Stimulated activated CD8-positive, alpha-beta memory T cell treated with anti-CD3 and anti-CD28 coated beads, Interleukin-4, amount 100 ng/mL, for 24 hours (primary cell): ENCODE measurements at regions not wholly inside any gene's neighbourhood (a gene's known extent, or its start where the extent isn't known, plus 50 kb on each side); places are given as distances from the start of the nearest gene placed in this dataset.

Experiments
- DNase-seq: peaks from one replicate; pipeline ENCODE4 v3.0.0-alpha.2; 2020; ENCODE audit warnings: low read depth

DNA sequence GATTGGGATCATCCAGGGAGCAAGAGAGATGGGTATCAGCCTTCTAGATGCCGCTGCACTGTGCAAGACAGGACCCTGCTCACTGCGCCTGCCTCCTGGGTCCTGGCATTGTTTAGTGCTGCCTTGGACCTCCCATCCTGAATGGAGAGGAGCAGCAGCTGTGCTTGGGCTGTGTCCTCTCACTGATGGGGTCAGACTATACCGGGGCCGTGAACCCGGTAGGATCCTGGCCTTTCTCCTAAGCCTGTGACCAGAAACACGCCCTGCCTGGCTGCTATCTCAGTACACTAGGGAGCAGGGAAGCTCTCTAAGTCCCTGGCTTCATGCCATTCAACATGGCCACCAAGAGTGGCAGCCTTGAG, 309.4 kb upstream of the ZNF32 start:
- no peak for DNase-seq

DNA sequence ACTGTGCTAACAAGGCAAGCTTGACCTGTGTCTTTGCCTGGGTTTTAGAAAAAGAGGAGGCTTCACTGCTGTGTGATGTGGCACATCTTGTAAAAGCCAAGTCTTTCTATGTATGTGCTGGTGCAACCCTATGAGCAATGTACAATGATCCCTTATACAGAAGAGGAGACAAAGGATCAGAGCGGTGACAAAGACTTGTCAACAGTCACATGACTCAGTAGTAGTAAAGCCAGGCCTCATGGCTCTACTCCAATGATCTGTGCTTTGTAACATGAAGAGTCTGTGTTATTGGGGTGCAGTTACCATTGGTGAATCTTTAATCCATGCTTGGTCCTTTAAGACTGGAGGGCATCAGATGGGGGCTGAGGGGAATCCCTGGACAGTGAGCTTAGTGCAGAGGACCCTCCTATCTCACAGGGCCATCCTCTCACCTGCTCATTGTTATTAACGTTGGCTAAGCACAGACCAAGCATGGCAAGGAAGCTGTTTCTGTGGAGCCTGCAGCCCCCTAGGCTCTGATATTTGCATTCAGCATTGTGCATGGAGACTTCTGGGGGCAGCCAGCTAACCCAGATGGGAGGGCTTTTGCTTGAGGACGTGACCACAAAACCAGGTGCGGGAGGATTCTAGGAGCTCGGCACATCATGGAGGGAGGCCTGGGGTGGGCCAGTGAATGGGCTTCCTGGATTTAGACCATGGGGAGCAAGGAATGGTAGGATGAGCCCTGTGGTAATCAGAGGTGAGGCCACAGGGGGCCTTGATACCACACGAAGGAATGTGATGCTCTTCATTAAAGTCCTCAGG, 308.8 kb upstream of the ZNF32 start:
- DNase-seq = no peak

DNA sequence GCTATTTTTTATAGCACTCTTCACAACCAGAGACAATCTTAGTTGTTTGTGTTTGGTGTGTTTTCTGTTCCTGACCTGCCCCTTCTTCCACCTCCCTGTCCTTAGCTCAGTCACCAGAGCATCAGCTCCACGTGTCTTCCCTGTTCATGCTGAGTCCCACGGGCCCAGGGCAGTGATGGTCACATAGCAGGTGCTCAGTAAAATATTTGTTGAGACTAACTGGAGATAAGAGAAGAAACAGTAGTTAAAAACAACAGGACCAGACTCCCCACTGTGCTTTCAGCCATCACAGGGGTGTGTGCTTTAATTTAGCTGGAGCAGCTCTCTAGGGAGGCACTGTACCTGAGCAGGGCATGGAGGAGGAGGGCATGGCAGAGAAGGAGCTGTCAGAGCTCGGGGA, 307.3 kb upstream of the ZNF32 start:
- DNase-seq = no peak

DNA sequence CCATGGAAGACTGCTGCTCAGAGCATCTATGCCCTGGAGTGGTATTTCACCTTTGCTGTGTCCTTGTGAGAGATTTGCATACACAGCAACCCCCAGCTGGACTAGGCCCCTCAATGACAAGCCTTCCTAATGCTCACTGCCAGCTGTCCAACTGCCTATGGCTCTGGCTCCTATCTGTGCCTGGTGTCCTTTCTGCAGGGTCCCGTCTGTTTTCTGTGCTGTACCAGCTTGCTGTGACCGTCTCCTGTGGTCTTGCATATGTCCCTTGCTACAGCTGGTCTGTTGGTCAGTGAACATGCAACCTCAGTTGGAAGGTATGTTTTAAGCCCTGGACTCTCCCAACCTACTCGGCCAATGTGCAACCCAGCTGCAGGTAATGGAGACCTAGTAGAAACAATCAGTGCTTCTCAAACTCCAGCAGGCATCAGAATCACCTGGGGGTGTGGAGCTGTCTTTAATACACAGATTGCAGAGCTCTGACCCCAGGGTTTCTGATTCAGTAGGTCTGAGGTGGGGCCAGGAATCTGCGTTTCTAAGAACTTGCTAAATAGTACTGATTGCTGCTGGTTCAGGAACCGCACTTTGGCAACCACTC, 306.4 kb upstream of the ZNF32 start:
- DNase-seq = no peak

DNA sequence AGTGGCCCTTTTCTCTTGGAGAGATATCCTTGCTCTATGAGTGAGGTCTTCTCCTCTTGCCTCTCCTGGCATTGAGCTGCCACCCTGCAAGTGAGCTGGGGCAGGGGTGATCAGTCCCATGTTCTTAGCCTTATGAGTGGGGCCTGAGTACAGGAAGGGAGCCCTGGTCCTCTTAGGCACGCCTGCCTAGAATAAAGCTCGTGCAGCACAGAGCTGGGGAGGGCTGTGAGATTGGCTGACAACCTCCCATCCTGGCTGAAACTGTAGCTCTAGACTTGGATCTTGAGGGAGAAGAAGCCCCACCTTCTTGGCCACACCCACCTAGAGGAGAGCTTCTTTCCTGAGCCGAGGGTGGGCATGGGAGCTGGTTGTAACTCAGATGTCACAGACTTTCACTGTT, 305.0 kb upstream of the ZNF32 start:
- DNase-seq = no peak

DNA sequence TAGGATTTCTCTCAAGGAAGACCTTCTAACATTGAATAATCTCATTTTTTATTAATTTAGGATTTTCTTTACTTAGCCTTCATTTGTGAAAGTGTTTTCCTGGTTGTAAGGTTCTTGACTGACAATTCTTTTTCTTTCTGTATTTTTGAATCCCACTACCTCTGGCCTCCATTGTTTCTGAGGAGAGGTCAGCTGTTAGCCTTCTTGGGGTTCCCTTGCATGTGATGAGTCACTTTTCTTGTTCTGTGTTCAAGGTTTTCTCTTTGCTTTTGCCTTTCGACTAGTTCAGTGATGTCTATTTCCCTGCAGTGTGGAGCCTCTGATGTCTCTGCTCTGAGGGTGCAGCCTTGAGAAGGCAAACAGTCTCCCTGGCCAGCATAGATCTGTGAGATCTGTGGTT, 304.1 kb upstream of the ZNF32 start:
- no peak for DNase-seq

DNA sequence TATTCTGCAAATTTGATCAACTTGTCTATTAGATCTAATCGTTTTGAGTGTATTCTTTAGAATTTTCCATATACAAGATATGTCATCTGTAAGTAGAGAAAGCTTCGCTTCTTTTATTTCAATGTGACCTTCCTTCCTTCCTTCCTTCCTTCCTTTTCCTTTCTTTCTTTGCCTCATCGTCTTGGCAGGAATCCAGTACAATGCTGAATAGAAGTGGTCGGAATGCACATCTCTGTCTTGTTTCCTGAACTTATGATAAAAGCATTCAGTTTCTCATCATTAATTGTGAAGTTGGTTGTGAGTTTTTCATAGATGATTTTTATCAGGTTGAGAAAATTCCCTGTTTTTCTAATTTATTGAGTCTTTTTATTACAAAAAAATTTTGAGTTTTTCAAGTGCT, 300.7 kb upstream of the ZNF32 start:
- no peak for DNase-seq

DNA sequence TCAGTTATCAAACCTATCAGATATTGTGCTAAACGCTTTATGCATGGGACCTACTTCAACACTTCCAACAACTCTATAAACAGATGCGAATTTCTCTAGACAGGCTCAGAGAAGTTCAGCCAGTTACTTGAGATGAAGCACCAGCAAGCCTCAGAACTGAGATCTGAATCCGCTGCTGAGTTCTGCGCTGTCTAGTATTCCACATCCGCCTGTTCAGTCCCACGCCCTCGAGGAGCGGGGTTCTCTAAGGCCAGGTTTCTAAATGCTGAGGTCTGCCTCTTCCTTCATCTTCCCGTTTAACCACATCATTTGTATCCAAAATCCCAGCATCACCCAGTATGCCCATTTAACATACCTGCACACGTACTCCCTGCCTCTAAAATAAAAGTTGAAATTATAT, 297.8 kb upstream of the ZNF32 start:
- no peak for DNase-seq

DNA sequence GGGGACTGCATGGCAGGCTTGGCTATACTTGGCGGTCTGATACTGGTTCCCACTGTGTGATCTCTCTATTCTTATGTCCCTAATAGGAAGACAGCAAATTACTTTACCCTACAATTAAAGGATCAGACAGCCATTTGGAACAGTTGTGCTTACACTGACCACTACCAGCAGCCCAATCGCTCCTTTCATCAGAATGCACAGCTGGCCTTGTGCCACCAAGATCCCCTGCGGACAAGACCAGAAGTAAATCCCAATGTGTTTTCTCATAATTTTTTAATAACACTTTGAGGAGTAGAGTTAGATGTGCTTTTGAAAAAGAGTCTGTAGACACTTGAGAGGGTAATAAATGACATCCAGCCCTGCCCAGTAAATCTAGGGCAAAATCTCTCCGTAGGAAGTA, 297.2 kb upstream of the ZNF32 start:
- no peak for DNase-seq

DNA sequence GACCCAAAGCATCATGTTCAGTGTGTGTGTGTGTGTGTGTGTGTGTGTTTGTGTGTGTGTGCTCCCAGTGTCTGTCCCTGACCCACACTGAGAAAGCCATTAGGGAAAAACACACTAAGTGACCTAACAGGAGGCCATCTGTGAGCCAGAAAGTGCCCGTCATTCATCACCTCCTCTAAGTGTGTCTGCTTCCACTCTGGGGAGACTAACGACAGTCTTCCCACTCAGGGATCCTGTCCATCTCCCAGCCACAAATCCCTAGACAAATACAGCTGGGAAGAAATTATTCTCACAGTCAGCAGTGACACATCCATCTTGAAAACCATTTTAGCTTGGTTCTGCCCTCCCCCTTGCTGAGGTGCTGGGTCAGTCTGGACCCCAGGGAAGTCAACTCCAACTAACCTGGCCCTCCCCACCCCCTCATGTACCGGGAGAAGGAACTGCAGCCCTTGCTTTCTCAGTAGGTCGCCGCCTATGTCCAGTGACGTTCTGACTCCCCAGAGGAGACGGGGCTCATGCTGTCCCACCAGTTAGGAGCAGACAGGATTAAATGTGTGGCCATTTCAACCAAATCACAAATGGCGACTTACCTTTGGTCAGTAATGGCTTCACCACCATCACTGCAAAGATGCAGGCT, 296.5 kb upstream of the ZNF32 start:
- DNase-seq = no peak

DNA sequence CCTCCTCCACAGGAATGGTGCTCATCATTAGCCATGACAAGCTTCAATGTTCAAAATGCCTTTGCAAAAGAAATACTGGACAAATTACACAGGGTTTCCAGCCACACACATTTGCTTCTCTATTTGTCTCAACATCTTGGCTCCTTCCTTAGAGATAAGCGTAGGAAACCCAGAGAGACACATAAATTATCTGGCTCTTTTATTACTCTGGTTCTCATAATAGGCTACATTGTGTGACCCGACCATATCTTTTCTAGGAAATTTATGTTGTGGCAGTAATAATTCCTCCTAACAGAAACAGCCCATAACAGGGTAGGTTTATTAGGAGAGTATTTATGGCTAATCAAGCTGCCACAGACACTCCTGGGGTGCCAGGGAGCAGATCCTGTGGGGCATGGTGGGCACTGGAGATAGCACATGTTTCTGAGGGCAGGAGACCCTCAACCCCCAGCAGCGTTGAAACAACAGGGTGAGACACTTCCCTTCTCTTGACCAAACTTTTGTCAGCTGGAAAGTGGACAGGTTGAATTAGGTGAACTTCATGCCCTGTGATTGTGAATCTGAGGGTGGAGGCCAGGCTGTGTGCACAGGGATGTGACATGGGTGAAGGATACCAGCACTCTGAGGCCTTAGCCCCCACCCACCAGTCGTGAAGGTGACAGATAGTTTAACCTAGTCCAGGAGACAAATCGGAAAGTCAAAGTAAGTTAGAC, 295.9 kb upstream of the ZNF32 start:
- no peak for DNase-seq

DNA sequence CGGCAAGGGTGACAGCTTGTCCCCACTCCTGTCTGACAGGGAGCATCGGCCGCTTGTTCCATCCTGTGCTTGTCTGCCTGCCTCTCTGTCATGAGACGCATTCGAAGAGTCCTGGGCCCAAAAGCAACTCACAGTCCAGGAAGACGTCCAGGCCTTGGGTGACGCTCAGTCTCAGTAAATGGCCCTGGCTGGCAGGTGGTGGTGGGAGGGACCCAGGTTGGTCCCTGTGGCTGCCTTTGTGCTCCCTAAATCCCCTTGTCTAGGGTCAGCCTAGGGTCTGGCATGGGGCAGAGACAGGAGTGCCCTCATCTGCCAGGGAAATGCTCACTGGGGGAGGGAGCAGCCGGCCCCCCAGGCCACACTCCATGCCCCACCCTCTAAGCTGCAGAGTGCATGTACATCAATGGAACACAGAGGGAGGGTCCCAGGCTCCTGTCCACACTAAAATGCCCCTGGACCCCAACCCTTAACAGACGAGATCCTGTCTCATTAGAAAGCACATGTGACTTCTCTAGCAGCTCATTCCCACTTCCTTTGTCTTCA, 295.2 kb upstream of the ZNF32 start:
- DNase-seq = no peak

DNA sequence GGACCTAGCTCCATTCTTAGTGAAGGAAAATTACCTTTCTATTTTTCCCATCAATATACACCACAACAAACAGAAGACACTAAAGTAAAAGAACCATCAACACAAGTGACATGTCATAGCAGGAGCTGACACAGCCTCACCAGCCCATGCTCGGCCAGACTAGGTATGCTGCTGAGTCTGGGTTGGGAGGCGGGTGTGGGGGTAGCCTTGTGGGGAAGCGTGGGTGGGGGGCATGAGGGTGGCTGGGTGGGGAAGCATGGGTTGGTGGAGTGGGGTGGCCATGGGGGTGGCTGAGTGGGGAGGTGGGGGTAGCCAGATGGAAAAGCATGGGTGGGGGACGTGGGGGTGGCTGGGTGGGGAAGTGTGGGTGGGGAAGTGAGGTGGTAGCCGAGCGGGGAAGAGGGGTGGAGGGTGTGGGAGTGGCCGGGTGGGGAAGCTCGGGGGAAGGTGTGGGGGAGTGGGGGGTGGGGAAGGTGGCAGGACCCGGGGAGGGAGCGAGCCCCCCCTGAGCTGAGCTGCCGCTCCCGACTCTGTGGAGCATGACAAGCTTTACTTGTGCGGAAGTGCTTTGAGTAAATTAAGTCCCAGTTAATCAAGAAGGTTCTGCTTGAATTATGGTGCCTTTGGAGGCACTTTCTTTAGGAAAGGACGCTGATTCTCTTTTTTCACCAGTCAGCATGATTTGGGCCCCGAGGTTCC, 294.6 kb upstream of the ZNF32 start:
- DNase-seq = no peak

DNA sequence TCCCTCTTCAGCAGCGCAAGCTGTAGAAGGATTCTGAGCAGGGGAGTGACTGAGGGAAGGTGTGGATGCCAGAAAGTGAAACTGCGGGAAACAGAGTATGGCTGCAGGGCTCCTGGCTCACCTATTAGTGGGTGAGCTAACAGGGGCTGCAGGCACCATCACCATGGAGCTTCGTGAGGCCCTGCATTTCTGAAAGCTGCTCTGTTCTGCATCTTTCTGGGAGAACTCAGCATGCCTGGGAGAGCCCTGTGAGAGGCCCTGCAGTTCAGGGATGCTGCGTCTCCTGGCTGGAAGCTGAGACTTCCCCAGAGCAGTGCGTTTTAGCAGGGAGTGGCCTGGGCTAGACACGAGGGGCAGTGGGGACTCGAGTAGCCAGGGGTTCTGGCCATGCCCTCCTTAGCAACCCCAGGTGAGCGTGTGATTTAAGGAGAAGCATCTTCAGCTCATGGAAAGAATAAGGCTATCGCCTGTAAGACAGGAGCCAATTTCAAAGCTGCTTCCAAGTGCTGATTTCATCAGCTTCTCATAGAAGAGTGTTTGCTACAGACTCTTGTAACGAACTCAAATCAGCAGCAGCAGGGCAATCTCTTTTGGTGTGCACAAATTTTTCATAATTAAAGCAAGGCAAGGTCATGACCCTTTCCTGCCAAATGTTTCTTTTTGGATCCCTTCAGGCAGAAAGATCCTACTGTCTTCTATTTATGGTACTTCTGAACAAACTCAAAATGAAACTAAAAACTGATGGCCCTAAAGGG, 293.6 kb upstream of the ZNF32 start:
- no peak for DNase-seq

DNA sequence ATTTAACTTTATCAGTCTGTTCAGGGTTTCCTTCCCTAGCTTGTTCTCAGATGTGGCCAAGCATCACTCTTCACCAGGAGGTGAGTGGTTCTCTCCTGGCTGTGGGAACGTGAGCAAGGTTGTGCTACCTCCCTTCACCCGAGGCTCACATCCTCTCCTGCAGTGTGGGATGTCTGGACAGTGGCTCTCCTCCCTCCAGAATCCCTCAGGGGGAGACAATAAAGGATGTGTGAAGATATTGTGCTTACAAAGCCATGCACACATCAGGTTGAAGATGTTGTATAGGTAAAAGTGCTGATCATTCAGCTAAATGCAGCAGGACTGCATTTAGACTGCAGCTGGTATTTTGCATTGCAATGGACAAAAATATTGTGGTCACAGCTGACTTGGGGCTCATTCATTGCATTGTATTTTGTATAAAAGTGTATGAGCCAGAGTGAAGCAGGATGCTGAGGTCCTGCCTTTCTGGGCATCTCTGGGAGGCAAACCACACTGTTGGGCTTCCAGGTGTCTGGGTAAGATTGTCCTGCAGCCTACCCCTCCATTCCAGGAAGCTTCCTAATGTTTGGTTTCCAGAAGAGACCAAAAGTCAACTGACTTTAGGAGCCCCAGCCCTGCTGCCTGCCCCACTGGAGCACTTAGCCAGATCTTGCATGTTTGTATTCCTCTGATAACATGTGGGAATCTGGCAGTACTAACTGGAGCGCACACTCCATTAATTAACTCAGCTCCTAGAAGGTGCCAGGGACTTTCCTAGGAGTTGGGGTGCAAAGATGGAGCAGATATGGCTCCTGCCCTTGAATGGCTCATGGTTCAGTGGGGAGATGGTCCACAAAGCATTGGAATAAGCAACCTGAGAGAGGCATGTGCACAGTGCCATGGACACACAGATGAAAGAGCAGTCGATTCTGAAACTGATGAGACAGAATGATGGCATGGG, 292.5 kb upstream of the ZNF32 start:
- DNase-seq = no peak

DNA sequence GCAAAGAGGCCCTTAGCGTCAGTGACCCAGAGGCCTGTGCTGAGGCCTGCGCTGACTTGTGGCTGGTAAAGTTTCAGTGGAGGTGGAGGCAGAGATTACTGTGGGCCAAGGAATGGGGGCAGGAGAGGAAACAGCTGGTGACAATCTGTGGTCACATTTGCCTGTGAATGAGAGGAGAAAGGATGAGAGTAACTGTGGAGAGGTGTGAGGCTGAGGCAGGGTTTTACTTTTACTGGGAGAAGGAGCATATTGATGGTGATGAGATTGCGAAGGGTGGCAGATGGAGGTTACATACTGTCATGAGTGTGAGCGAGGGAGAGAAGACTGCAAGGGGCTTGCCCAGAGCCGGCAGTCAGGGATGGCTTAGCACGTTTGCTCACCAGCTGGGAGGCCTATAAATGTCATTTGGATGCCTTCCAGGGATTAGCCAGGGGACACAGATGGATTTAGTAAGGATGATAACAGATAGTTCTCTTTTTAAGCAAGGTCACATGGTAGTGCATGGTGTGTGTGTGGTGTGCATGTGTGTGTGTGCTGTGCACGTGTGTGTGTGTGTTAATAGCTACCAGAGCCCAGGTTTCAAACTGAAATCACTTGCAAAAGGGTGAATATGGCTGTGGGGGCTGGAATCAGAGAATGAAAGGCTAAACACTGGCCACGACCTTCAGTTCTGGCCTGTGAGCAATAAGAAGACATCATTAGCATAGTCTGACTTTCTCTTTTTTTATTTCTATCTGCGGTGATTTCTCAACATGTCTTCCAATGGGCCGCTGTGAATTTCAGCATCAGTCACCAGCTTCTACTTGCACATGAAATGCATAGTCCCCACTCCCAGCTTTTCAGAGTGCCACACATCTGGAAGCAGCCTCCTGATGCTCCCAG, 291.5 kb upstream of the ZNF32 start:
- DNase-seq = no peak

DNA sequence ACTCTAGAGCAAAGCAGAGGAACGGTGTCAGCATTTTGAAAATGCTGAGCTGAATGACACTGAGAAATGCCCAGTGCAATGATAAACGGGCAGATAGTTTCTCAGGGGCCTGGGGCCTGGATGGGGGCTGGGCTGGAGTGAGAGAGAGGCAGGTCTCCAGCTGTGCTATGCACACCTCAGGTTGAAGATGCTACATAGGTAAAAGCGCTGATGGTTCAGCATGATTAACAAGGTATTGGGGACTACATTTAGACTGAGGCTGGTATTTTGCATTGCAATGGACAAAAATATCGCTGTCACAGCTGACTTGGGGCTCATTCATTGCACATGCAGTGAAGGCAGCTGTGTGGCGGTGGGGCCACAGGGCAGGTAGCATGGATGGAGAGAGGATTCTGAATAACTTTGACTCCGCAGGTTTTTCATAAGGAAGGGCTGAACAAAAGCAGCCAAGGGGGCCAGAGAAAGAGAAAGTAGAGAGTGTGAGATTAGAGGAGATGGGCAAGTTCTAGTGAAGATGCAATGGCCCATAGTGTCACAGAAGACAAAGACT, 290.8 kb upstream of the ZNF32 start:
- DNase-seq = no peak

DNA sequence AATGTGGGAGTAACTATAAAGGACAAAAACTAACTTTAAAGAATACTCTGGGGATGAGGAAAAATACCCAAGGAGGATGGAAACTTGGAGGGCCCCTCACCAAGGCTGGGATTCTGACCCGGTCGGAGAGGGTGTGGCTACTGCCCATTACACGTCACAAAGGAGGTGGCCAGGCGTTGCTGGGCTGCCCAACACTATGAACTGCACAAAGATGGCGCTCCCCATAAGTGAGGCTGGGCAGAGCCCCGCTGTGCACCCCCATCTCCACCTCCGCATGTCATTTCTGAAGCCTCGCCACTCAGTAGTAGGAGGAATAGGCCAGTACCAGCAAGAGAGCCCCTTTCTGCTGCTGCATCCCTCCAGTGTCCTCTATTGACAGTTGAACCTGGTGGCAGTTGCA, 290.1 kb upstream of the ZNF32 start:
- DNase-seq = no peak
